ENCODE measurements at regions not wholly inside any gene's neighbourhood (a gene's known extent, or its start where the extent isn't known, plus 50 kb on each side); places are given as distances from the start of the nearest gene placed in this dataset.

DNA sequence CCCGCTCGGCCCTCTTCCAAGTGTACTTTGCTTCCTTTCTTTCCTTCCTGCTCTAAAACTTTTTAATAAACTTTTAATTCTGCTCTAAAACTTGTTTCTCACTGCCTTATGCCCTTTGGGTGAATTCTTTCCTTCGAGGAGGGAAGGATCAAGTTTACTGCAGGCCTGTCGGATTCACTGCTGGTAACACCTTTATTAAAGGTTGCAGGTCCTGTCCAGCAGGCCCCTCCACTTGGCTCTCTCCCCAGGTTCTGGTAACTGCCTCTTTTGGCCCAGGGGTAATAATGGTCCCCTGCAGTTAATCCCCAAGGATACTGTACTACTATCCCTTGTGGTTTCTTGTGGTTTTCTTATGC lies 152.7 kb upstream of the EEA1 start:
- intact Hi-C loops (cut with DNase I), result no loop called here
- no peak for TF ChIP-seq CTCF (IDR thresholded peaks at IDR 0.05)

GRCh38 chr12:93085383-93086287 lies 156.5 kb upstream of the EEA1 start:
- H3K36me3 ChIP-seq, result no peaks in the 10 kb centered on the region
- intact Hi-C loops (cut with DNase I), result no loop called here
- DNase-seq (no peak), ATAC-seq (no peak)
- TF ChIP-seq CTCF (IDR thresholded peaks at IDR 0.05), result no peak
- peaks cover 0 to 8% of the 10 kb centered on the region in 2 donors for H3K9me3 ChIP-seq
- H3K4me1 ChIP-seq, result no peaks in the 10 kb centered on the region
- H3K27me3 ChIP-seq, result no peaks in the 10 kb centered on the region
- H3K27ac ChIP-seq, result no peak overlapping the region
- no peak overlapping the region for H3K4me3 ChIP-seq

More for the DNA sequence above, 152.7 kb upstream of the EEA1 start:
- H3K27ac ChIP-seq, result no peak overlapping the region
- ATAC-seq (no peak), DNase-seq (no peak)
- no peak overlapping the region for H3K4me3 ChIP-seq
- no peaks in the 10 kb centered on the region for H3K36me3 ChIP-seq
- no peaks in the 10 kb centered on the region for H3K27me3 ChIP-seq
- H3K4me1 ChIP-seq, result no peaks in the 10 kb centered on the region
- peaks cover 0 to 8% of the 10 kb centered on the region in 2 donors for H3K9me3 ChIP-seq

DNA sequence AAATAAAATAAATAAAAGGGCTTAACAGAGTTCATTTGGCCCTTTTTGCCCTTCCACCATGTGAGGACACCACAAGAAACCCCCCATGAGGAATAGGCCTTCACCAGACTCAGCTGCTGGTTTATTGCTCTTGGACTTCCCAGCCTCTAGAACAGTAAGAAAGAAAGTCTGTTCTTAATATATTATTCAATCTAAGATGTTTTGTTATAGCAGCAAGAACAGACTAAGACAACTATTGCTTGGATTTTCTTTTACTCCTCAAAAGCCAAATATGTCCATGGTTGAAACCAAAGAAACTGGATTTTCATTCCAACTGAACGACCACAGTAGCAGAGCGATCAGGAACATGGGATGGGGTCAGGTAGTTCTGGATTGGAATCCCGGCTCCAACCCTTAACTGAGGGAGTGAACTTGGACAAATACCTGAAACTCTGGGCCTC lies 157.2 kb upstream of the EEA1 start:
- Histone ChIP-seq H3K4me3 (no peak overlapping the region), H3K27me3 (no peaks in the 10 kb centered on the region), H3K36me3 (no peaks in the 10 kb centered on the region), H3K9me3 (peaks cover 0 to 8% of the 10 kb centered on the region in 2 donors), H3K27ac (no peak overlapping the region), H3K4me1 (no peaks in the 10 kb centered on the region)
- no peak for TF ChIP-seq CTCF (IDR thresholded peaks at IDR 0.05)
- no peak for ATAC-seq
- DNase-seq, result no peak
- intact Hi-C loops (cut with DNase I), result no loop called here

GRCh38 chr12:93087840-93088610 lies 158.9 kb upstream of the EEA1 start:
- intact Hi-C loops (cut with DNase I), result no loop called here
- peaks cover 0 to 8% of the 10 kb centered on the region in 2 donors for H3K9me3 ChIP-seq
- no peak overlapping the region for H3K27ac ChIP-seq
- H3K4me3 ChIP-seq, result no peak overlapping the region
- no peaks in the 10 kb centered on the region for H3K4me1 ChIP-seq
- peak; percentile 73 for ATAC-seq
- TF ChIP-seq CTCF (IDR thresholded peaks at IDR 0.05), result no peak
- no peaks in the 10 kb centered on the region for H3K36me3 ChIP-seq
- DNase-seq, result no peak
- no peaks in the 10 kb centered on the region for H3K27me3 ChIP-seq

Data from left lung (tissue), 4 donors.